Chondrocyte (in vitro differentiated cells): ENCODE measurements at regions not wholly inside any gene's neighbourhood (a gene's known extent, or its start where the extent isn't known, plus 50 kb on each side); places are given as distances from the start of the nearest gene placed in this dataset.

Experiments used
- DNase-seq: peaks from one replicate; pipeline ENCODE4 v3.0.0; 2021; ENCODE audit warnings: mixed read lengths, low spot score
- H3K27ac Mint-ChIP-seq: one replicate; pipeline ENCODE4 v1.8.0; 2021; ENCODE audit warnings: mild to moderate bottlenecking, moderate library complexity, mixed read lengths; ENCODE audit not compliant: unreplicated experiment
- H3K27me3 Mint-ChIP-seq: 2 replicates; pipeline ENCODE4 v1.8.0; 2021; ENCODE audit warnings: low read depth, mixed read lengths
- H3K36me3 Mint-ChIP-seq: 2 replicates; pipeline ENCODE4 v1.8.0; 2021; ENCODE audit warnings: low read depth, mixed read lengths
- H3K4me1 Mint-ChIP-seq: 2 replicates; pipeline ENCODE4 v1.8.0; 2021; ENCODE audit warnings: low read depth, mild to moderate bottlenecking, mixed read lengths
- H3K4me3 Mint-ChIP-seq: one replicate; pipeline ENCODE4 v1.8.0; 2021; ENCODE audit warnings: mild to moderate bottlenecking, moderate library complexity, mixed read lengths; ENCODE audit not compliant: unreplicated experiment
- H3K9me3 Mint-ChIP-seq: 2 replicates; pipeline ENCODE4 v1.8.0; 2021; ENCODE audit warnings: low read depth, mixed read lengths
- CTCF ChIP-seq: fragments of 200-600 bp; sonication (generic); IDR thresholded peaks from 2 replicates; pipeline ENCODE4 v1.5.0; 2021; ENCODE audit warnings: antibody characterized with exemption, mild to moderate bottlenecking, moderate library complexity

DNA sequence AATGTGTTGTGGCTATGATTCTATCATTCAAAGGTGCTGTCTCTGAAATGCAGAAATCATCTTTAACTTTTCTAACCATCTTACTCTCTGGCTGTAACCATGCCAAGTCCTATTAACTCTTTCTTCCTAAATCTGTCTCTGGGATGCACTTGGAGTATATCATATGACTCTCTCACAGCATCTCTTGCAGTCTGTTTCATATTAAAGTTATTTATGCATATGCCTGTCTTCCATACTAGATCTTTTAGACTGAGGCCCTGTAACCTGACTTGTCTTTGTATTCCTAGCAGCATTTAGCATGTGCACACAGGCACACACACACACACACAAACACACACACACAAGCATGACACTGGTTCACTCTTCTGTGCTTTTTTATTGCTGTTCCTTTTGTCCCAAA, 320.6 kb downstream of the ETAA1 start:
- no peaks in the 10 kb centered on the region for H3K4me1 Mint-ChIP-seq
- no peak overlapping the region for H3K4me3 Mint-ChIP-seq
- no peak for TF ChIP-seq CTCF
- no peaks in the 10 kb centered on the region for H3K36me3 Mint-ChIP-seq
- peaks cover 2% of the 10 kb centered on the region for H3K27me3 Mint-ChIP-seq
- H3K27ac Mint-ChIP-seq: no peak overlapping the region
- H3K9me3 Mint-ChIP-seq: peaks cover 3% of the 10 kb centered on the region
- DNase-seq: no peak

- Mint-ChIP-seq H3K4me3 (no peak overlapping the region), H3K27ac (no peak overlapping the region), H3K36me3 (no peaks in the 10 kb centered on the region), H3K9me3 (peaks cover 3% of the 10 kb centered on the region), H3K4me1 (no peaks in the 10 kb centered on the region), H3K27me3 (peaks cover 2% of the 10 kb centered on the region)
- TF ChIP-seq CTCF: no peak
- no peak for DNase-seq
Measured at GRCh38 chr2:67719351-67719750, 322.2 kb downstream of the ETAA1 start.

GRCh38 chr2:67721516-67721915, 324.4 kb downstream of the ETAA1 start:
- DNase-seq: no peak
- TF ChIP-seq CTCF: no peak
- Mint-ChIP-seq H3K9me3 (peaks cover 3% of the 10 kb centered on the region), H3K27me3 (peaks cover 3% of the 10 kb centered on the region), H3K4me1 (no peaks in the 10 kb centered on the region), H3K27ac (no peak overlapping the region), H3K4me3 (no peak overlapping the region), H3K36me3 (no peaks in the 10 kb centered on the region)

DNA sequence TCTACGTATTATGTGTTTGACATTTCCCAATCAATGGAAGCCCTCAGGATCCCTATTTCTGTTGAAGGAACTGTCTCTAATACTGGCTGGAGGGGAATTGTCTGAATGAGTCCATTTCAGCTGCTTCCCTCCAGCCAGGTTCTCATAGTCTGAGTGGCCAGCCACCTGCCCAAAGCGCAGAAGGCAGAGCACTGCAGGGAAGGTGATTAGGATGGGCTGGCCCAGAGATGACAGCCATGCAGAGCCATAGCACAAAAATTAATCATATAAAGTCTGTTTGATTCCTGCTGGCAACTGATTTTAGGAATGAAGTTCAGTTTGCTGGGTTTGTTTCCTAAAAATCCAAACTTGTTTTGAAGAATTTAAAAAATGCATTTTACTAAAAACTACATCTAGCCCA, 327.1 kb downstream of the ETAA1 start:
- Mint-ChIP-seq H3K27ac (no peak overlapping the region), H3K4me3 (no peak overlapping the region), H3K9me3 (peaks cover 3% of the 10 kb centered on the region), H3K27me3 (peaks cover 8% of the 10 kb centered on the region), H3K36me3 (no peaks in the 10 kb centered on the region), H3K4me1 (no peaks in the 10 kb centered on the region)
- no peak for TF ChIP-seq CTCF
- DNase-seq: no peak

DNA sequence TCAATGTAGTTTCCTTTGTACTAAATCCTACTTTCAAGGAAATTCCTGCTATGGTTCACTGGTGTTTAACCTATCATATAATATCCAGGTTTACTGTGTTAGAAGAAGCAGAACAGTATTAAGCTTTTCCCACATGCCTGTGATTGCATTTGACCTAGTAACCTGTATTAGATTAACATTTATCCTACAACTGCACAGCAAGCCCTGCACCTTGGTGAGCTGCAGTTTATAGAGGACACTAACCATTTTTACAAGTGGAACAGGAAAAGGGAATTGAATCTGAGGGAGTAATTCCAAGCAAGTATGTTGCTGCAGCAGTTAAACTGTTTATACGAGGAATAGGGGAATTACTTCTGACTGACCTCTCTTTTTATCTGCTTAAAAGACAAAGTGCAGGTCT, 328.6 kb downstream of the ETAA1 start:
- Mint-ChIP-seq H3K4me1 (no peaks in the 10 kb centered on the region), H3K36me3 (no peaks in the 10 kb centered on the region), H3K4me3 (no peak overlapping the region), H3K9me3 (peaks cover 2% of the 10 kb centered on the region), H3K27me3 (peaks cover 8% of the 10 kb centered on the region), H3K27ac (no peak overlapping the region)
- TF ChIP-seq CTCF: no peak
- no peak for DNase-seq
